Pancreas (tissue), 10 donors: ENCODE measurements at regions not wholly inside any gene's neighbourhood (a gene's known extent, or its start where the extent isn't known, plus 50 kb on each side); places are given as distances from the start of the nearest gene placed in this dataset.

Experiments
- ATAC-seq, 4 donors: fragments of 200-7000 bp; cut with Tn5 transposase; one replicate each; pipeline versions ENCODE4 v1.8.0 to v1.9.1; 2020; ENCODE audit warnings: mild to moderate bottlenecking in 4 of 4, moderate library complexity in 4 of 4
- DNase-seq, 6 donors: peaks; one replicate each; pipeline ENCODE4 v3.0.0-alpha.2; 2020
- FAIRE-seq: peaks from 2 replicates; lab custom pipeline; 2012; peaks lifted over from hg19 to GRCh38; lab: Jason Lieb, UNC
- H3K27ac ChIP-seq, 4 donors: fragments of 200-600 bp; sonication (generic); 1 replicate in 3 of 4; 2 replicates in 1 of 4; pipeline versions ENCODE4 v1.5.0 to v1.8.0; 2020
- H3K27me3 ChIP-seq, 4 donors: fragments of 200-600 bp; one replicate each; pipeline ENCODE4 v1.8.0; 2021
- H3K36me3 ChIP-seq, 3 donors: fragments of 200-600 bp; sonication (generic) in 1 of 3; one replicate each; pipeline versions ENCODE4 v1.5.0 to v1.8.0; 2020 to 2021
- H3K4me1 ChIP-seq, 3 donors: fragments of 200-600 bp; one replicate each; pipeline ENCODE4 v1.8.0; 2021
- H3K4me3 ChIP-seq, 4 donors: fragments of 200-600 bp; sonication (generic) in 2 of 4; one replicate each; pipeline versions ENCODE4 v1.5.0 to v1.8.0; 2020 to 2021
- H3K9me3 ChIP-seq, 4 donors: fragments of 200-600 bp; one replicate each; pipeline ENCODE4 v1.8.0; 2021
- CTCF ChIP-seq, 4 donors: fragments of 200-600 bp; sonication (generic) in 3 of 4; IDR thresholded peaks; one replicate each; pipeline versions ENCODE4 v1.5.0 to v1.8.0; 2021; ENCODE audit warnings: antibody characterized with exemption in 4 of 4
- WGBS, 2 donors: extraction: QIAGEN DNeasy Blood & Tissue Kit; methylation state at CpG; one replicate each; pipeline ENCODE4 v1.1.7; 2013; 5-methylcytosine and 5-hydroxymethylcytosine counted together
- intact Hi-C, 3 donors: fragments of 100-400 bp; cut with DNase I; formaldehyde crosslinking; loops; one replicate each; pipeline versions ENCODE4 v1.11.1 to v1.14.2; 2022
- donor health status: healthy with polysubstance abuse.
- donor health status: DM: no; HTN: no; CAD: no; lungs with moderate emphysema.
- donor health status: DM: no; HTN: no; CAD: no.
- donor health status: control.
- donor health status: control.
- donor health status: Bipolar disorder and iron deficiency.
- donor health status: DM: yes; HTN: yes; CAD: no.
- donor health status: DM: no; HTN: no; CAD: no.
- donor health status: DM: no; HTN: no; CAD: no.
- donor health status: DM: yes; HTN: yes; CAD: no.

- ATAC-seq (no peak), DNase-seq (no peak), FAIRE-seq (no peak)
- H3K4me3 ChIP-seq = no peak overlapping the region
- intact Hi-C loops = no loop called here
- no peaks in the 10 kb centered on the region for H3K27me3 ChIP-seq
- 79 to 81% methylated on average over 8 of the region's 8 CpGs for WGBS, 2 donors
- no peaks in the 10 kb centered on the region for H3K36me3 ChIP-seq
- no peak overlapping the region for H3K27ac ChIP-seq
- H3K4me1 ChIP-seq = peaks cover 3 to 4% (median 3%) of the 10 kb centered on the region in 3 donors
- no peaks in the 10 kb centered on the region for H3K9me3 ChIP-seq
- no peak for TF ChIP-seq CTCF (IDR thresholded peaks at IDR 0.05)
These were observed 107.6 kb downstream of the NAV1 start for GRCh38 chr1:201646411-201647022.

GRCh38 chr1:201647094-201647493 lies 108.2 kb downstream of the NAV1 start:
- ATAC-seq (no peak), FAIRE-seq (no peak), DNase-seq (no peak)
- no peaks in the 10 kb centered on the region for H3K9me3 ChIP-seq
- no peaks in the 10 kb centered on the region for H3K36me3 ChIP-seq
- no peak overlapping the region for H3K27ac ChIP-seq
- no peaks in the 10 kb centered on the region for H3K27me3 ChIP-seq
- intact Hi-C loops = no loop called here
- H3K4me3 ChIP-seq = no peak overlapping the region
- no peak for TF ChIP-seq CTCF (IDR thresholded peaks at IDR 0.05)
- H3K4me1 ChIP-seq = peaks cover 3 to 4% (median 3%) of the 10 kb centered on the region in 3 donors

- H3K27me3 ChIP-seq = no peaks in the 10 kb centered on the region
- FAIRE-seq = no peak
- H3K36me3 ChIP-seq = no peaks in the 10 kb centered on the region
- H3K9me3 ChIP-seq = no peaks in the 10 kb centered on the region
- no peak for TF ChIP-seq CTCF (IDR thresholded peaks at IDR 0.05)
- peaks cover 3 to 4% (median 3%) of the 10 kb centered on the region in 3 donors for H3K4me1 ChIP-seq
- H3K4me3 ChIP-seq = peak overlapping the region in 2 of 4 donors; percentile 47 to 57
- no peak for DNase-seq
- intact Hi-C loops = no loop called here
- no peak overlapping the region for H3K27ac ChIP-seq
- no peak for ATAC-seq
- 43 to 44% methylated on average over 17 of the region's 17 CpGs for WGBS, 2 donors
These were observed 108.8 kb downstream of the NAV1 start for GRCh38 chr1:201647722-201648065.

- Histone ChIP-seq H3K27ac (no peak overlapping the region), H3K4me3 (peak overlapping the region; percentile 12 to 57 (median 34)), H3K36me3 (no peaks in the 10 kb centered on the region), H3K4me1 (peaks cover 3 to 4% (median 3%) of the 10 kb centered on the region in 3 donors), H3K9me3 (no peaks in the 10 kb centered on the region), H3K27me3 (no peaks in the 10 kb centered on the region)
- intact Hi-C loops = no loop called here
- DNase-seq = peak; percentile 34 to 78 (median 56)
- ATAC-seq = peak; percentile 49 to 71 (median 50)
- TF ChIP-seq CTCF (IDR thresholded peaks at IDR 0.05) = no peak
- 1% methylated on average over 76 to 81 of the region's 81 CpGs for WGBS, 2 donors
- FAIRE-seq = no peak
These were observed 109.4 kb downstream of the NAV1 start for GRCh38 chr1:201648066-201648906.
